ENCODE measurements at regions not wholly inside any gene's neighbourhood (a gene's known extent, or its start where the extent isn't known, plus 50 kb on each side); places are given as distances from the start of the nearest gene placed in this dataset.

GRCh38 chr3:24589513-24589851 lies 94.8 kb upstream of the THRB start:
- TF ChIP-seq ZNF444 (CRISPR knock-in tag; IDR thresholded peaks at IDR 0.05) (no peak), NCOA2 (IDR thresholded peaks at IDR 0.05; ENCODE audit: partially characterized antibody in 2 of 2) (no peak), NFYB (IDR thresholded peaks at IDR 0.05; ENCODE audit: extremely low read depth, insufficient read length) (no peak), NFE2L1 (tag; IDR thresholded peaks at IDR 0.05; ENCODE audit: borderline replicate concordance, low read depth) (no peak), FOXP4 (CRISPR knock-in tag; IDR thresholded peaks at IDR 0.05; ENCODE audit: borderline replicate concordance) (no peak), ATF6 (CRISPR knock-in tag; IDR thresholded peaks at IDR 0.05) (no peak), ZNF12 (CRISPR knock-in tag; IDR thresholded peaks at IDR 0.05) (no peak), RFX1 (IDR thresholded peaks at IDR 0.05) (no peak), NFE2 (IDR thresholded peaks at IDR 0.05; ENCODE audit: low read depth) (no peak), POLR2AphosphoS5 (IDR thresholded peaks at IDR 0.05; ENCODE audit: control insufficient read depth, insufficient read depth, low read depth, low read length) (no peak), KLF1 (tag; IDR thresholded peaks at IDR 0.05) (no peak)

All from K562 (cell line).